Panc1 (cell line): ENCODE measurements at regions not wholly inside any gene's neighbourhood (a gene's known extent, or its start where the extent isn't known, plus 50 kb on each side); places are given as distances from the start of the nearest gene placed in this dataset.

Source experiments
- ATAC-seq: fragments of 200-7000 bp; cut with Tn5 transposase; 2 replicates; pipeline ENCODE4 v1.9.1; 2020; ENCODE audit warnings: mild to moderate bottlenecking, moderate library complexity
- BruUV-seq: library from RNA; stranded (reverse); fragments of 400-500 nt; replicated peaks from 2 replicates; lab custom pipeline; 2021; lab: Mats Ljungman, UMichigan
- CTCF ChIA-PET: fragments of 300-600 bp; sonication (Branson Sonifier 250); formaldehyde crosslinking; loops from one replicate; lab custom pipeline; 2022; ENCODE audit warnings: antibody characterized with exemption; lab: Charles Lee
- POLR2A ChIA-PET: fragments of 300-600 bp; sonication (Branson Sonifier 250); formaldehyde crosslinking; loops from one replicate; lab custom pipeline; 2022; ENCODE audit warnings: antibody characterized with exemption; lab: Charles Lee
- DNase-seq: peaks from one replicate; pipeline ENCODE4 v3.0.0-alpha.2; 2010; ENCODE audit warnings: low read depth, low spot score
- H3K27ac ChIP-seq: 2 replicates; pipeline ENCODE4 v1.5.1; 2011; ENCODE audit warnings: mild to moderate bottlenecking, low read length, inconsistent platforms
- H3K27me3 ChIP-seq: fragments of 200-500 bp; sonication (Bioruptor generic); 2 replicates; pipeline ENCODE4 v1.6.0; 2014; ENCODE audit warnings: low read length, inconsistent platforms; ENCODE audit not compliant: control insufficient read depth, insufficient read depth
- H3K36me3 ChIP-seq: fragments of 200-500 bp; sonication (Bioruptor generic); 2 replicates; pipeline ENCODE4 v1.5.1; 2014; ENCODE audit warnings: inconsistent platforms, mild to moderate bottlenecking, low read length, moderate library complexity; ENCODE audit not compliant: control insufficient read depth, insufficient read depth
- H3K4me1 ChIP-seq: 2 replicates; pipeline ENCODE4 v1.5.1; 2011; ENCODE audit warnings: inconsistent platforms, mild to moderate bottlenecking, low read length, moderate library complexity; ENCODE audit not compliant: control insufficient read depth, insufficient read depth
- H3K4me3 ChIP-seq, 2 experiments: 2 replicates each; pipeline ENCODE4 v1.5.1; 2011 to 2012; ENCODE audit warnings: low read depth in 2 of 2, low read length in 2 of 2, mild to moderate bottlenecking in 2 of 2, inconsistent platforms in 1 of 2, moderate library complexity in 1 of 2
- H3K9me3 ChIP-seq: fragments of 200-500 bp; sonication (Bioruptor generic); 2 replicates; pipeline ENCODE4 v1.5.1; 2014; ENCODE audit warnings: low read depth, mild to moderate bottlenecking, inconsistent platforms, low read length, moderate library complexity; ENCODE audit not compliant: control insufficient read depth, insufficient read depth
- POLR2AphosphoS5 ChIP-seq: IDR thresholded peaks from 2 replicates; pipeline ENCODE4 v1.6.1; 2012; ENCODE audit warnings: mild to moderate bottlenecking, low read depth, low read length, moderate library complexity
- SIN3A ChIP-seq: IDR thresholded peaks from 2 replicates; pipeline ENCODE4 v1.6.1; 2012; ENCODE audit warnings: low read depth, mild to moderate bottlenecking, low read length, moderate library complexity, borderline replicate concordance; ENCODE audit not compliant: insufficient read depth
- TCF7L2 ChIP-seq: IDR thresholded peaks from 2 replicates; pipeline ENCODE4 v1.6.1; 2011; ENCODE audit warnings: mild to moderate bottlenecking, low read depth, low read length, inconsistent platforms
- in situ Hi-C: cut with HindIII; loops from 2 replicates; pipeline ENCODE4 v1.10.0; 2016; ENCODE audit warnings: low sequenced_read_pairs, low pct_unique_long_range_greater_than_20kb
- intact Hi-C: fragments of 100-400 bp; cut with micrococcal nuclease; formaldehyde crosslinking; loops from one replicate; pipeline ENCODE4 v1.10.0; 2022; ENCODE audit not compliant: unreplicated experiment
- TF ChIP-seq, protein P1 (sequence below): fragments of 450-650 bp; IDR thresholded peaks from 2 replicates; pipeline ENCODE4 v1.5.1; 2017; ENCODE audit warnings: mild to moderate bottlenecking
- TF ChIP-seq, protein P2 (sequence below), 2 experiments: IDR thresholded peaks; 2 replicates each; pipeline ENCODE4 v1.6.1; 2011 to 2012; ENCODE audit warnings: low read depth in 2 of 2, control low read depth in 1 of 2, low read length in 1 of 2, mild to moderate bottlenecking in 1 of 2, moderate library complexity in 1 of 2; ENCODE audit not compliant: insufficient read depth in 1 of 2

- no peak for TF ChIP-seq POLR2AphosphoS5
- TF ChIP-seq TCF7L2: no peak
- TF ChIP-seq, protein P1, sequence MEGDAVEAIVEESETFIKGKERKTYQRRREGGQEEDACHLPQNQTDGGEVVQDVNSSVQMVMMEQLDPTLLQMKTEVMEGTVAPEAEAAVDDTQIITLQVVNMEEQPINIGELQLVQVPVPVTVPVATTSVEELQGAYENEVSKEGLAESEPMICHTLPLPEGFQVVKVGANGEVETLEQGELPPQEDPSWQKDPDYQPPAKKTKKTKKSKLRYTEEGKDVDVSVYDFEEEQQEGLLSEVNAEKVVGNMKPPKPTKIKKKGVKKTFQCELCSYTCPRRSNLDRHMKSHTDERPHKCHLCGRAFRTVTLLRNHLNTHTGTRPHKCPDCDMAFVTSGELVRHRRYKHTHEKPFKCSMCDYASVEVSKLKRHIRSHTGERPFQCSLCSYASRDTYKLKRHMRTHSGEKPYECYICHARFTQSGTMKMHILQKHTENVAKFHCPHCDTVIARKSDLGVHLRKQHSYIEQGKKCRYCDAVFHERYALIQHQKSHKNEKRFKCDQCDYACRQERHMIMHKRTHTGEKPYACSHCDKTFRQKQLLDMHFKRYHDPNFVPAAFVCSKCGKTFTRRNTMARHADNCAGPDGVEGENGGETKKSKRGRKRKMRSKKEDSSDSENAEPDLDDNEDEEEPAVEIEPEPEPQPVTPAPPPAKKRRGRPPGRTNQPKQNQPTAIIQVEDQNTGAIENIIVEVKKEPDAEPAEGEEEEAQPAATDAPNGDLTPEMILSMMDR: no peak
- TF ChIP-seq SIN3A: no peak
- TF ChIP-seq, protein P2, sequence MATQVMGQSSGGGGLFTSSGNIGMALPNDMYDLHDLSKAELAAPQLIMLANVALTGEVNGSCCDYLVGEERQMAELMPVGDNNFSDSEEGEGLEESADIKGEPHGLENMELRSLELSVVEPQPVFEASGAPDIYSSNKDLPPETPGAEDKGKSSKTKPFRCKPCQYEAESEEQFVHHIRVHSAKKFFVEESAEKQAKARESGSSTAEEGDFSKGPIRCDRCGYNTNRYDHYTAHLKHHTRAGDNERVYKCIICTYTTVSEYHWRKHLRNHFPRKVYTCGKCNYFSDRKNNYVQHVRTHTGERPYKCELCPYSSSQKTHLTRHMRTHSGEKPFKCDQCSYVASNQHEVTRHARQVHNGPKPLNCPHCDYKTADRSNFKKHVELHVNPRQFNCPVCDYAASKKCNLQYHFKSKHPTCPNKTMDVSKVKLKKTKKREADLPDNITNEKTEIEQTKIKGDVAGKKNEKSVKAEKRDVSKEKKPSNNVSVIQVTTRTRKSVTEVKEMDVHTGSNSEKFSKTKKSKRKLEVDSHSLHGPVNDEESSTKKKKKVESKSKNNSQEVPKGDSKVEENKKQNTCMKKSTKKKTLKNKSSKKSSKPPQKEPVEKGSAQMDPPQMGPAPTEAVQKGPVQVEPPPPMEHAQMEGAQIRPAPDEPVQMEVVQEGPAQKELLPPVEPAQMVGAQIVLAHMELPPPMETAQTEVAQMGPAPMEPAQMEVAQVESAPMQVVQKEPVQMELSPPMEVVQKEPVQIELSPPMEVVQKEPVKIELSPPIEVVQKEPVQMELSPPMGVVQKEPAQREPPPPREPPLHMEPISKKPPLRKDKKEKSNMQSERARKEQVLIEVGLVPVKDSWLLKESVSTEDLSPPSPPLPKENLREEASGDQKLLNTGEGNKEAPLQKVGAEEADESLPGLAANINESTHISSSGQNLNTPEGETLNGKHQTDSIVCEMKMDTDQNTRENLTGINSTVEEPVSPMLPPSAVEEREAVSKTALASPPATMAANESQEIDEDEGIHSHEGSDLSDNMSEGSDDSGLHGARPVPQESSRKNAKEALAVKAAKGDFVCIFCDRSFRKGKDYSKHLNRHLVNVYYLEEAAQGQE (IDR thresholded peaks at IDR 0.05; ENCODE audit: insufficient read depth in 1 of 2, low read depth in 2 of 2, low read length in 1 of 2): no peak
- POLR2A ChIA-PET: no interaction called here
- no peaks in the 10 kb centered on the region for H3K9me3 ChIP-seq
- H3K4me3 ChIP-seq: no peak overlapping the region
- H3K27ac ChIP-seq: no peak overlapping the region
- CTCF ChIA-PET: no interaction called here
- no peaks in the 10 kb centered on the region for H3K27me3 ChIP-seq
- intact Hi-C loops (no loop called here), in situ Hi-C loops (no loop called here)
- no peaks in the 10 kb centered on the region for H3K36me3 ChIP-seq
- DNase-seq (no peak), ATAC-seq (no peak)
- no TSS peak for BruUV-seq
- no peaks in the 10 kb centered on the region for H3K4me1 ChIP-seq
These were observed 179.6 kb upstream of the PHYHIPL start for GRCh38 chr10:58996866-58997265.

GRCh38 chr10:58998924-58999713, 177.3 kb upstream of the PHYHIPL start:
- in situ Hi-C loops: no loop called here

More at GRCh38 chr10:58998924-58999713, 177.3 kb upstream of the PHYHIPL start:
- ChIA-PET CTCF (no interaction called here), POLR2A (interaction anchor here (0.6 to 0.7 kb wide), 2 partner anchors 10 to 552 kb away, joined by 6 to 19 read pairs; no protein-coding TSS in a partner anchor)
- intact Hi-C loops: no loop called here
- H3K27ac ChIP-seq: no peak overlapping the region
- H3K27me3 ChIP-seq: no peaks in the 10 kb centered on the region
- BruUV-seq: no TSS peak
- TF ChIP-seq POLR2AphosphoS5 (no peak), TCF7L2 (no peak), SIN3A (no peak)
- TF ChIP-seq, protein P2 (IDR thresholded peaks at IDR 0.05; ENCODE audit: insufficient read depth in 1 of 2, low read depth in 2 of 2, low read length in 1 of 2): no peak
- no peaks in the 10 kb centered on the region for H3K9me3 ChIP-seq
- no peaks in the 10 kb centered on the region for H3K4me1 ChIP-seq
- no peak overlapping the region for H3K4me3 ChIP-seq
- no peaks in the 10 kb centered on the region for H3K36me3 ChIP-seq
- ATAC-seq (no peak), DNase-seq (no peak)
